ENCODE measurements at regions not wholly inside any gene's neighbourhood (a gene's known extent, or its start where the extent isn't known, plus 50 kb on each side); places are given as distances from the start of the nearest gene placed in this dataset.

DNA sequence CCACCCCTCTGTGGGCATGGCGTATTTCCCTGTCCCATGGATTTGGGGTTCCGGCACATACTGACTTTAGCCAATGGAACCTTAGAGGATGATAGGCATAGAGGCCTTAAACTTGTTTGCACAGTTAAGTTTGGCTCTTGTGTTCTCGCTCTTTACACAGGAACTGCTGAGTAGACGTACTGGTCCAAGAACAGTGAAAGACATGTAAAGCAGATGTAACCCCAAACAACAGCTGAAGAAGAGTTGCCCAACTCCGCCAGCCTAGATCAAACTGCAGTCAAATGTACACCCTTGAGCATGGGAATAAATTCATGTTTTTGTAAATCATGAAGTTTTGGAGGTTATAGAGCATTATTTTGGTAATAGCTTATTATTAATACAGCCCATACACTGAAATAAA lies 260.0 kb upstream of the NREP start:
- intact Hi-C loops (cut with micrococcal nuclease) (loop anchor here (5.0 kb wide), 1 partner anchor 105 kb away; no protein-coding TSS in a partner anchor), dilution Hi-C loops (cut with MboI; ENCODE audit: extremely low pct_ligation_motif_present, low sequenced_read_pairs) (no loop called here)
- no peak for FAIRE-seq
- H2AFZ ChIP-seq (ENCODE audit: low read depth, low read length): no peak overlapping the region
- H3K4me3 ChIP-seq (replicated peaks in 1 of 3; ENCODE audit: insufficient read depth in 1 of 3, low read depth in 1 of 3, low read length in 3 of 3): no peak overlapping the region
- no TSS peak for BruUV-seq (replicated peaks)
- H3K36me3 ChIP-seq (ENCODE audit: control insufficient read depth in 2 of 2, extremely low read depth in 1 of 2, insufficient read depth in 2 of 2, low read length in 2 of 2): no peaks in the 10 kb centered on the region
- DNase-seq (ENCODE audit: low read depth, low spot score): no peak
- H3K27ac ChIP-seq (ENCODE audit: insufficient read depth, low read depth, low read length): no peak overlapping the region
- no peaks in the 10 kb centered on the region for H3K79me2 ChIP-seq (ENCODE audit: control insufficient read depth, insufficient read depth, low read length)
- ChIA-PET POLR2A (no interaction called here), CTCF (no interaction called here)
- TF ChIP-seq EZH2 (IDR thresholded peaks at IDR 0.05; ENCODE audit: borderline replicate concordance, low read depth, low read length, severe bottlenecking): no peak
- TF ChIP-seq FOS (IDR thresholded peaks at IDR 0.05; ENCODE audit: borderline replicate concordance, insufficient read depth, low read length): no peak
- TF ChIP-seq GATA2 (IDR thresholded peaks at IDR 0.05; ENCODE audit: insufficient read depth, insufficient read length, low read depth, low read length): no peak
- TF ChIP-seq, protein P1, sequence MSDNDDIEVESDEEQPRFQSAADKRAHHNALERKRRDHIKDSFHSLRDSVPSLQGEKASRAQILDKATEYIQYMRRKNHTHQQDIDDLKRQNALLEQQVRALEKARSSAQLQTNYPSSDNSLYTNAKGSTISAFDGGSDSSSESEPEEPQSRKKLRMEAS (IDR thresholded peaks at IDR 0.05; ENCODE audit: insufficient read depth, insufficient read length): no peak
- no peak for TF ChIP-seq POLR2A (IDR thresholded peaks at IDR 0.05; ENCODE audit: low read depth, low read length)
- TF ChIP-seq POLR2AphosphoS5 (IDR thresholded peaks at IDR 0.05; ENCODE audit: insufficient read depth, low read depth, low read length): no peak
- TF ChIP-seq, protein P2, sequence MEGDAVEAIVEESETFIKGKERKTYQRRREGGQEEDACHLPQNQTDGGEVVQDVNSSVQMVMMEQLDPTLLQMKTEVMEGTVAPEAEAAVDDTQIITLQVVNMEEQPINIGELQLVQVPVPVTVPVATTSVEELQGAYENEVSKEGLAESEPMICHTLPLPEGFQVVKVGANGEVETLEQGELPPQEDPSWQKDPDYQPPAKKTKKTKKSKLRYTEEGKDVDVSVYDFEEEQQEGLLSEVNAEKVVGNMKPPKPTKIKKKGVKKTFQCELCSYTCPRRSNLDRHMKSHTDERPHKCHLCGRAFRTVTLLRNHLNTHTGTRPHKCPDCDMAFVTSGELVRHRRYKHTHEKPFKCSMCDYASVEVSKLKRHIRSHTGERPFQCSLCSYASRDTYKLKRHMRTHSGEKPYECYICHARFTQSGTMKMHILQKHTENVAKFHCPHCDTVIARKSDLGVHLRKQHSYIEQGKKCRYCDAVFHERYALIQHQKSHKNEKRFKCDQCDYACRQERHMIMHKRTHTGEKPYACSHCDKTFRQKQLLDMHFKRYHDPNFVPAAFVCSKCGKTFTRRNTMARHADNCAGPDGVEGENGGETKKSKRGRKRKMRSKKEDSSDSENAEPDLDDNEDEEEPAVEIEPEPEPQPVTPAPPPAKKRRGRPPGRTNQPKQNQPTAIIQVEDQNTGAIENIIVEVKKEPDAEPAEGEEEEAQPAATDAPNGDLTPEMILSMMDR (IDR thresholded peaks at IDR 0.05; ENCODE audit: extremely low read depth in 1 of 2, insufficient read depth in 1 of 2, low read depth in 1 of 2, low read length in 2 of 2): no peak
- no peak for TF ChIP-seq MYC (IDR thresholded peaks at IDR 0.05; ENCODE audit: low read depth, low read length)
- TF ChIP-seq JUN (IDR thresholded peaks at IDR 0.05; ENCODE audit: borderline replicate concordance, insufficient read depth, insufficient read length, low read depth): no peak
- H3K27me3 ChIP-seq (ENCODE audit: control insufficient read depth in 2 of 2, insufficient read depth in 2 of 2, low read length in 2 of 2): no peaks in the 10 kb centered on the region
- H3K4me1 ChIP-seq (ENCODE audit: control insufficient read depth, extremely low read depth, insufficient read depth, low read length): no peaks in the 10 kb centered on the region
- no peaks in the 10 kb centered on the region for H4K20me1 ChIP-seq (replicated peaks; ENCODE audit: control insufficient read depth, extremely low read depth, insufficient read depth, low read length)
- H3K4me2 ChIP-seq (ENCODE audit: insufficient read depth, low read length): no peak overlapping the region
- H3K9me3 ChIP-seq (replicated peaks; ENCODE audit: control insufficient read depth, insufficient read depth, low read length): no peaks in the 10 kb centered on the region
- no peaks in the 10 kb centered on the region for H3K9me1 ChIP-seq (replicated peaks; ENCODE audit: control insufficient read depth, extremely low read depth, insufficient read depth, low read length)
- H3K9ac ChIP-seq (replicated peaks; ENCODE audit: extremely low read depth, insufficient read depth, low read length): no peak overlapping the region
